HG03066 (cell line): ENCODE measurements at regions not wholly inside any gene's neighbourhood (a gene's known extent, or its start where the extent isn't known, plus 50 kb on each side); places are given as distances from the start of the nearest gene placed in this dataset.
"Not testable (repeated sequence)": the region's sequence is repeated elsewhere in the genome, so short reads cannot be mapped to it uniquely, and the experiment has no call there.

ENCODE experiments used
- ATAC-seq: cut with Tn5 transposase; IDR thresholded peaks from one replicate; pipeline ENCODE4 v1.9.1; 2021; ENCODE audit warnings: low read depth; ENCODE audit not compliant: unreplicated experiment

DNA sequence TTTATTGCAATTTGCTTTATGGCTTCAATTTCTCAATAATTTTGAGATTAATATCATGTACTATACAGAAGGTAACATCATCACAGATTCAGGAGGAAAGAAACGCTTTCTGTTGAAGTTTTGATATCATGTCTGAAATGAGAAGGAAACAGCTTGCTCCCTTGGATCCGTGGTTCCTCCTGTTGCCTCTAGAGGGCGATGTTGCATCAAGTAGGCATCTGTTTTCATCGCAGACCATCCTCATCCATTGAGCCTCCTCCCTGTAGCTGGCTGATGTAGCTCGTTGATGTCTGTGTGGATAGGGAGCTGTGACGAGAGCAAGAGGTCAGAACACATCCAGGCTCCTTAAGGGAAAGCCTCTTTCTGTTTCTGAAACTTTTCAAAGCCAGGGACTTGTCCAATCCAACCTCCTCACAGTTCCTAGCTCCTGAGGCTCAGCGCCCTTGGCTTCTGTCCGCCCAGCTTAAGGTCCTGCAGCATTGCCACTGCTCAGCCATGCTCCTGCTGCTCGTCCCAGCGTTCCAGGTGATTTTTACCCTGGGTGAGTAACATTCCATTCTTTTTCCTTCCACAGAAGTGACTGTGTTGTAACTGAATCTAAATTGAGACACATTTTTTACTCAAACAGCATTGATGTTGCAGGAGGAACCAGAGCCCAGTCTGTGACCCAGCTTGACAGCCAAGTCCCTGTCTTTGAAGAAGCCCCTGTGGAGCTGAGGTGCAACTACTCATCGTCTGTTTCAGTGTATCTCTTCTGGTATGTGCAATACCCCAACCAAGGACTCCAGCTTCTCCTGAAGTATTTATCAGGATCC, 304.8 kb upstream of the OR4E1 start:
- ATAC-seq = no peak

- no peak for ATAC-seq
Observed at GRCh38 chr14:21974741-21975140, 301.1 kb upstream of the OR4E1 start.

DNA sequence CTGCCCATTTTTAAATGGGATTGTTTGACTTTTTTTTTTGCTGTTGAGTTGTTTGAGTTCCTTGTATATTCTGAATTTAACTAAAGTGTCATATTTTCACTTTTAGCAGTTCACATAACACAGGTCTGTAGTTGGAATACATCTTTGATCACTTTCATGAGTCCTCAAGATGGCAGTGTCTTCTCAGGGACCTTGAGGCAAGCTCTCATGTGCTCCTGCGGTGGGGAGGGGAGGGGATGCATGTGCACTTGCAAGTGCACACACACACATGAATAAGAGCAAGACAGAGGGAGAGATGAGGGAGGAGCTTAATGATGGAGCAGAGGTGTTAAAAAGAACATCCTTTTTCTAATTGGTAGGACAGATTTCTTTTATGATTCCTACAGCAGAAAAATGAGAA, 291.4 kb upstream of the OR4E1 start:
- ATAC-seq = no peak

- ATAC-seq = no peak
Observed at GRCh38 chr14:21964180-21964579, 290.6 kb upstream of the OR4E1 start.

DNA sequence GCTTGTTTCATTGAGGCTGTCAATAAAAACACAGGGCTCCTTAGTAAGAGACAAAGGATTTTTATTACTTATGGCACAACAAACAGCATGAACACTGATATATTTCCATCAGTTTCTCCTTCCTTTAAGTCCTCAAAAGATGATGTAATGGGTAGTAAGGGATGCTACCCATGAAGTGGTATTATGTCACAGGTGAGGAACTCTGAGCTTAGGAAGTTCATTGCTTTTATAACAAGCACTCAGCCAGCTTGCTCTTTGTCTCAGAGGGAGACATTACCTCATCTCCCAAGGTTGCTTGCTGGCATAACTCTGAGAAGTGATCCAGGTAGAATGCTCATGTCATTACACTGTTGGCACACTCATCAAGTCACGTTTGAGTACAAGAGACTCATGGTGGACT, 287.0 kb upstream of the OR4E1 start:
- no peak for ATAC-seq

- ATAC-seq = no peak
Observed at GRCh38 chr14:21941885-21942284, 268.3 kb upstream of the OR4E1 start.

DNA sequence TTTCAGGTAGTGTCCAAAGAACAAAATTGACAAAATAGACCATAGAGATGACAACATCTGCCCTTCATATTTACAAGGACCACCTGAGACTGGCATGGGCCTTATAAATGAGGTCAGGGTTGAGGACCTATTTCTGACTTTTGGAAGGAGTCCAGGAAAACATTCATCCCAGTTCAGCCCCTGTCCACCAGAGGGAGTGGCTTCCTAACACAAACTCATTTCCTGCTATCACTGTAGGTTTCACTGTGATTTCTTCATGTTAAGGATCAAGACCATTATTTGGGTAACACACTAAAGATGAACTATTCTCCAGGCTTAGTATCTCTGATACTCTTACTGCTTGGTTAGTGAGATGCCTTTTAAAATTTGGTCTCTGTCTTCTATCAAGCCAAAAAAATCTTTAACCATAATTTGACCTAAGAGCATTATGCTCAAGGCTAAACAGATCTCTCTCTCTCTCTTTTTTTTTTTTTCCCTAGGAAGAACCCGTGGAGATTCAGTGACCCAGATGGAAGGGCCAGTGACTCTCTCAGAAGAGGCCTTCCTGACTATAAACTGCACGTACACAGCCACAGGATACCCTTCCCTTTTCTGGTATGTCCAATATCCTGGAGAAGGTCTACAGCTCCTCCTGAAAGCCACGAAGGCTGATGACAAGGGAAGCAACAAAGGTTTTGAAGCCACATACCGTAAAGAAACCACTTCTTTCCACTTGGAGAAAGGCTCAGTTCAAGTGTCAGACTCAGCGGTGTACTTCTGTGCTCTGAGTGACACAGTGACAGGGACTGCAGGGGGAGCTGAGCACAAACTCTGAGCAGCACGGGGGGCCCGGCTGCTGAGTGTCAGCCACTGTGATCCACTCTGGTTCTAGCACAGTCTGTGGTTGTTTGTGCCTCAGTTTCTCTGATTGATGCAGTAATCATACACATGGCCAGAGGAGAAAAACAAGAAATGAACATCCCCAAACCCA, 267.6 kb upstream of the OR4E1 start:
- no peak for ATAC-seq

DNA sequence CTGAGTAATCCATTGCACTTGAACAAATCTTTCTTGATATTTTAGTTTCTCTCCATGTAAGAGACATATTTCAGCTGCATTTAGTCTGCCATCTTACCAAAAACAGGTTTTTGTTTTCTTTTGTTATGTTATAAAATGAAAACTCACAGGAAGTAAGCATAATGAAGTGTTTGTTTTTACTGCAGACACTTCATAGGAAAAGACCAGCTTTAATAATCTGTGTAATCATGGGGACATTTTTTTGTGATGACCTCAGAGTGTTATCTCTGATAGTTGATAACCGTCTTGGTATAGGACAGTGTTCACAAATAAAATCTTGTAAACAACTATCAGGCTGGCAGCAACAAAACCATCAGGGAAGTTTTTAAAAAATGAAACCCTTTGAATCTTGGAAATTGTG, 266.2 kb upstream of the OR4E1 start:
- ATAC-seq = no peak

- ATAC-seq = no peak
Observed at GRCh38 chr14:21937996-21938395, 264.4 kb upstream of the OR4E1 start.

DNA sequence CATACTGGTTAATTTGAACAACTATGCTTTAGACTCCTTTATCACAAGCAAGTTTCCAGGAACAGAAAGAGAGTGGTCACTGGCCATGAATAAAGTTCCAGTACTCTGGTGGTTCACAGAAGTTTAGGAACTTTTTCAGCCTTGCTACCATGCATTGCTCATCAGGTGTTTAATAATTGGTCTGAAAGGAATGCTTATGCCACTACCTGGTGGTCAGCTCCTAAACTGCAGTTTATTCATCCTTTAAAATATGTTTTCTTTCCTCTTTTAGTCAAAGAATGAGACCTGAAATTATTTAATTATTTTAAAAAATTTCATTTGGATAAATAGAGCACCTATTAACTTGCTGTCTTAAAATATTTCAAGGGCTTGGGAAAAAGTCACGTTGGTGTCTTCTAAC, 260.1 kb upstream of the OR4E1 start:
- no peak for ATAC-seq

GRCh38 chr14:21924479-21924878, 250.9 kb upstream of the OR4E1 start:
- peak; percentile 54 for ATAC-seq

- ATAC-seq = no peak
Observed at GRCh38 chr14:21923820-21924219, 250.2 kb upstream of the OR4E1 start.

GRCh38 chr14:21921453-21921852, 247.8 kb upstream of the OR4E1 start:
- ATAC-seq = no peak

DNA sequence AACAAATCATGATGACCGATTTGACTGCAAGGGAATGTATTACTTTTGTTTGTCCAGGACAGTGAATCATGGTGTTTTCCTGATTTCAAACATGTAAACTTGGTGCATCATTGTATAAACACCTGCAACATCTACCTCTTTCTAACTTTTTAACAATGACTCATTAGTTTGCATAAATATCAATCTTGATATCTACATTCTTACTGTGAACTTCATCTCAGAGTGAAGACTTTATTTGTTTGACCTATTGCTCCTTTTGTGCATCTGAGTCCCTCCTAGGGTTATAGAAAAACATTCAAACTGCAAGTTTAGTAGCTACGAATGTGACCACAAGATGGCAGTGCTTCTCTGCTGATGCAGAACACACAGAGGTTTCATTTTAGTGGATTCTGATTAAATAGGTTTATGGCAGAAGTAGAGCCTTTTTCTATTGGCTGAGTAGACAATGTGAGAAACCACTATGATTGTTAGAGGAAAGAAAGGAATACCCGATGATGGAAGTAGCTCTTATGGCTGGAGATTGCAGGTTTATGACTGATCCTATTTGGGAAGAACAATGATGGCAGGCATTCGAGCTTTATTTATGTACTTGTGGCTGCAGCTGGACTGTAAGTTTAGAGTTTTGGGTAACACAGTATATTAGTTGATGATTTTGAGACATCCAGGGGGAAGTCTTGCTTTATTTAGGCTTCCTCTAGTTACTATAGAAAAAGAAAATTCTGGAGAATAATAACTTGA, 244.2 kb upstream of the OR4E1 start:
- peak; percentile 64 for ATAC-seq

DNA sequence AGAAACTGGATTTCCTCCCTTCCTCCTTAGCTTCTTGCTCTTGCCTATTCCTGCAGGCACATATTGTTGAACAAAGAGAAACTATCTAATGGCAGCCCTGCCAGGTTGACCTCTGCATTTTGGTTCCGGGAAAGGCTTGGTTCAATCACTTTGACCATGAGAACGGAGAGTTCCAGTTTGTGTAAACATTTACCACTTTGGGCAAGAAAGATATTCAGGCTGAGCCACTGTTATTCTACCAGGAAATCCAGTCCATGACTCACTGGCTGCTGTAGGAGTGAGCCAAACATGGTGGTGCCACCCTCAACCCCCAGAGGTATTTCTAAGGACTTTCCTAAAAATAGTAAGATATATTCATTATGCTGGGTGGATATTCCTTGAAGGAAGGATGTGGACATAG, 242.2 kb upstream of the OR4E1 start:
- ATAC-seq = no peak

GRCh38 chr14:21913759-21914158, 240.1 kb upstream of the OR4E1 start:
- no peak for ATAC-seq

GRCh38 chr14:21912367-21912766, 238.7 kb upstream of the OR4E1 start:
- ATAC-seq = no peak

- no peak for ATAC-seq
Observed at GRCh38 chr14:21911877-21912276, 238.3 kb upstream of the OR4E1 start.

DNA sequence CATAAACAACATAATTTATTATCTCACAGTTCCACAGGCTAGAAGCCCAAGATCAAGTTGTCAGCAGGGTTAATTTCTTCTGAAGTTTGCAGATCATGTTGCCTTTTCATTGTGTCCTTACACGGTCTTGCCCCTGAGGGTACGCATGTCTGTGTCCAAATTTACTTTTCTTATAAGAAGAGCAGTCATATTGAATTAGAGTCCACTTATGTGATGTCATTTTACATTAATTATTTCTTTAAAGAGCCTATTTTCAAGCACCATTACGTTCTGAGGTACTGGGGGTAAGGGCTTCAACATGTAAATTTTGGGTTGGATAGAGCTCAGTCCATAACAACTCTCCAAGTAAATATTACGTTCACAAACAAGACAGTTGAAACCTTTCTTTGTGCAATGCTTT, 236.6 kb upstream of the OR4E1 start:
- no peak for ATAC-seq

- ATAC-seq = no peak
Observed at GRCh38 chr14:21902561-21903181, 229.1 kb upstream of the OR4E1 start.

DNA sequence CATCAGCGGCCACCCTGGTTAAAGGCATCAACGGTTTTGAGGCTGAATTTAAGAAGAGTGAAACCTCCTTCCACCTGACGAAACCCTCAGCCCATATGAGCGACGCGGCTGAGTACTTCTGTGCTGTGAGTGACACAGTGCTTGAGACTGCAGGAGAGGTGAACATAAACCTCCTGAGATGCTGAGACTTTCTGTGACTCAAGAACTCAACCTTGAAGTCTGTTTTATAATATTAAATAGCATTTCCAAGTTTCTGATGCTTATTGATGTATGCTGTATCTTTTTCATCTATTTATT, 221.2 kb upstream of the OR4E1 start:
- ATAC-seq = not testable (repeated sequence)
